ENCODE measurements at regions not wholly inside any gene's neighbourhood (a gene's known extent, or its start where the extent isn't known, plus 50 kb on each side); places are given as distances from the start of the nearest gene placed in this dataset.

GRCh38 chr11:41920374-41920773 is 460.9 kb upstream of the LRRC4C start:
- no peak for DNase-seq
- intact Hi-C loops (cut with DNase I) = no loop called here
- no peaks in the 10 kb centered on the region for H3K4me1 ChIP-seq
- 32 to 41% methylated on average over 2 of the region's 2 CpGs for WGBS, 2 donors
- H3K27ac ChIP-seq = no peak overlapping the region
- peaks cover 0 to 8% (median 0%) of the 10 kb centered on the region in 3 donors for H3K9me3 ChIP-seq
- TF ChIP-seq CTCF (IDR thresholded peaks at IDR 0.05) (no peak), POLR2A (IDR thresholded peaks at IDR 0.05) (no peak)
- H3K4me3 ChIP-seq = no peak overlapping the region
- H3K36me3 ChIP-seq = no peaks in the 10 kb centered on the region
- H3K27me3 ChIP-seq = no peaks in the 10 kb centered on the region

- 49 to 53% methylated on average over 2 of the region's 2 CpGs for WGBS, 2 donors
- no peaks in the 10 kb centered on the region for H3K4me1 ChIP-seq
- H3K36me3 ChIP-seq = no peaks in the 10 kb centered on the region
- H3K27ac ChIP-seq = no peak overlapping the region
- H3K4me3 ChIP-seq = no peak overlapping the region
- no peak for TF ChIP-seq POLR2A (IDR thresholded peaks at IDR 0.05)
- no peak for TF ChIP-seq CTCF (IDR thresholded peaks at IDR 0.05)
- H3K9me3 ChIP-seq = peaks cover 0 to 8% (median 0%) of the 10 kb centered on the region in 3 donors
- no peak for DNase-seq
- H3K27me3 ChIP-seq = no peaks in the 10 kb centered on the region
- intact Hi-C loops (cut with DNase I) = no loop called here
These were observed 462.4 kb upstream of the LRRC4C start for GRCh38 chr11:41921746-41922390.

- Histone ChIP-seq H3K4me3 (no peak overlapping the region), H3K36me3 (no peaks in the 10 kb centered on the region), H3K4me1 (no peaks in the 10 kb centered on the region), H3K27ac (no peak overlapping the region), H3K9me3 (no peaks in the 10 kb centered on the region), H3K27me3 (no peaks in the 10 kb centered on the region)
- no peak for DNase-seq
- intact Hi-C loops (cut with DNase I) = no loop called here
- WGBS, 2 donors = 64 to 73% methylated on average over 4 of the region's 4 CpGs
- TF ChIP-seq CTCF (IDR thresholded peaks at IDR 0.05) (no peak), POLR2A (IDR thresholded peaks at IDR 0.05) (no peak)
These were observed 466.9 kb upstream of the LRRC4C start for GRCh38 chr11:41926339-41926738.

GRCh38 chr11:41935241-41935640 is 475.8 kb upstream of the LRRC4C start:
- H3K4me1 ChIP-seq = no peaks in the 10 kb centered on the region
- WGBS, 2 donors = 50 to 69% methylated on average over 1 of the region's 1 CpG

GRCh38 chr11:41935795-41936194 is 476.3 kb upstream of the LRRC4C start:
- WGBS, 2 donors = 41 to 63% methylated on average over 1 of the region's 1 CpG
- no peak for DNase-seq
- Histone ChIP-seq H3K9me3 (peaks cover 0 to 4% (median 3%) of the 10 kb centered on the region in 3 donors), H3K36me3 (no peaks in the 10 kb centered on the region), H3K4me3 (no peak overlapping the region), H3K27ac (no peak overlapping the region), H3K27me3 (no peaks in the 10 kb centered on the region), H3K4me1 (no peaks in the 10 kb centered on the region)
- no peak for TF ChIP-seq POLR2A (IDR thresholded peaks at IDR 0.05)
- TF ChIP-seq CTCF (IDR thresholded peaks at IDR 0.05) = no peak
- intact Hi-C loops (cut with DNase I) = no loop called here

More at GRCh38 chr11:41935241-41935640, 475.8 kb upstream of the LRRC4C start:
- no peak for DNase-seq
- no peak overlapping the region for H3K27ac ChIP-seq
- peaks cover 0 to 4% (median 0%) of the 10 kb centered on the region in 3 donors for H3K9me3 ChIP-seq
- TF ChIP-seq POLR2A (IDR thresholded peaks at IDR 0.05) = no peak
- no peak for TF ChIP-seq CTCF (IDR thresholded peaks at IDR 0.05)
- intact Hi-C loops (cut with DNase I) = no loop called here
- H3K36me3 ChIP-seq = no peaks in the 10 kb centered on the region
- no peaks in the 10 kb centered on the region for H3K27me3 ChIP-seq
- H3K4me3 ChIP-seq = no peak overlapping the region

Measured in esophagus squamous epithelium (tissue), 5 donors.